ENCODE measurements at regions not wholly inside any gene's neighbourhood (a gene's known extent, or its start where the extent isn't known, plus 50 kb on each side); places are given as distances from the start of the nearest gene placed in this dataset.

- intact Hi-C loops (cut with DNase I, micrococcal nuclease), result no loop called here
- DNase-seq (no peak), ATAC-seq (no peak)
Measured at GRCh38 chr2:236647621-236648020, 78.0 kb downstream of the ACKR3 start.

- DNase-seq (no peak), ATAC-seq (no peak)
- intact Hi-C loops (cut with DNase I, micrococcal nuclease), result no loop called here
Measured at GRCh38 chr2:236653863-236654262, 84.2 kb downstream of the ACKR3 start.

DNA sequence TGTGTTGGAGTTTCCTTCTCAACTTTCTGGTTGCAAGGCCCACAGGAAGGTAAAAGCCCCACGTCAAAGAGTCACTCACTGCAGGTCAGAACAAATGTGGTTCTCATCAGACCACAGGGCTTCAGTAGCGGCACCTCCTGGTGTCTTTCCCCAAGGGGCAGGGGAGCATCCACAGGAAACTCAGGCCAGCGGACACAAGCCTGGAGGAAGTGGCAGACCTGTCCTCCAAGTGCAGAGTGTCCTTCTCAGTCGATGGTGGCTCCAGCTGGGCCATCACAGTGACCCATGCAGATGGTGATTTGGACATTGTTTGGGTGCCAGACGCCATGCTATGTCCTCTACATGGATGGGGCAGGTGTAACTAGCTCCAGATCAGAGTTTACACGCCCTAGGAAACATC is 84.9 kb downstream of the ACKR3 start:
- no peak for ATAC-seq
- DNase-seq, result no peak
- intact Hi-C loops (cut with DNase I, micrococcal nuclease), result no loop called here

DNA sequence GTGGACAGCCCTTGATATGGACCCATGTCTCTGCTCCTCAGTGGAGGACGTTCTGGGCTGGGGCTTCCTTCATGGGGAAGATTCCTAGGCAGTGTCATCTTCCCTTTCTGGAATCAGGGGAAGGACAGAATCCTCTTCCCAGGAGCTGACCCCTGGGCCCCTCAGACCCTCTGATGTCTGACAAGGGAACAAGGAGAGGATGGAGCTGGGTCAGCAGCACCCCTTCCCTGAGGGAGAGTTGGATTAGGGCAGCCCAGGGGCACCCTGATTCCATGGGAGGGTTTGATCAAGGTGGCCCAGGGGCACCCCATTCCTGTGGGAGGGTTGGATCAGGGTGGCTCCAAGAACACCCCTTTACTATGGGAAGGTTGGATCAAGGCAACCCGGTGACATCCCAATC is 86.5 kb downstream of the ACKR3 start:
- DNase-seq, result no peak
- ATAC-seq, result no peak
- intact Hi-C loops (cut with DNase I, micrococcal nuclease), result no loop called here

GRCh38 chr2:236656721-236657120 is 87.1 kb downstream of the ACKR3 start:
- DNase-seq, result no peak
- no peak for ATAC-seq
- intact Hi-C loops (cut with DNase I, micrococcal nuclease), result no loop called here

GRCh38 chr2:236657215-236657614 is 87.6 kb downstream of the ACKR3 start:
- DNase-seq (no peak), ATAC-seq (no peak)
- intact Hi-C loops (cut with DNase I, micrococcal nuclease), result no loop called here

DNA sequence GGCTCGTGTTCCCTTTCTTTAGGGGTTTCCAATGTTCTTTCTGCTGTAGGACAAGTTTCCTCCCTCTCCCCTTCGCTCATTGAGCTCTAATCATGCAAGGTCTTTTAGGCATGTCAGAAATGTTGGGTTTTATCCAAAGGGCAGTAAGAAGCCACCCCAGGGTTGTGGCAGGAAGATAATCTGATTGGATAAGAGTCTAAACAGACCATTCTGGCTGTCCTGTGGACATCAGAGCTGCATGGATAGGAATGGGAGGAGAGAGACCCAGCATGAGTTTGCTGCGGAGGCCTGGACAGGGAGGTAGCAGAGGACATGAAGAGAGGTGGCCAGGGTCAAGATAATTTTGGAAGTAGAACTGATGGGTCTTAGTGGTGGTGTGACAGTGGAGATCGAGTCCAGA is 88.2 kb downstream of the ACKR3 start:
- DNase-seq, result no peak
- ATAC-seq, result no peak
- intact Hi-C loops (cut with DNase I, micrococcal nuclease), result no loop called here

DNA sequence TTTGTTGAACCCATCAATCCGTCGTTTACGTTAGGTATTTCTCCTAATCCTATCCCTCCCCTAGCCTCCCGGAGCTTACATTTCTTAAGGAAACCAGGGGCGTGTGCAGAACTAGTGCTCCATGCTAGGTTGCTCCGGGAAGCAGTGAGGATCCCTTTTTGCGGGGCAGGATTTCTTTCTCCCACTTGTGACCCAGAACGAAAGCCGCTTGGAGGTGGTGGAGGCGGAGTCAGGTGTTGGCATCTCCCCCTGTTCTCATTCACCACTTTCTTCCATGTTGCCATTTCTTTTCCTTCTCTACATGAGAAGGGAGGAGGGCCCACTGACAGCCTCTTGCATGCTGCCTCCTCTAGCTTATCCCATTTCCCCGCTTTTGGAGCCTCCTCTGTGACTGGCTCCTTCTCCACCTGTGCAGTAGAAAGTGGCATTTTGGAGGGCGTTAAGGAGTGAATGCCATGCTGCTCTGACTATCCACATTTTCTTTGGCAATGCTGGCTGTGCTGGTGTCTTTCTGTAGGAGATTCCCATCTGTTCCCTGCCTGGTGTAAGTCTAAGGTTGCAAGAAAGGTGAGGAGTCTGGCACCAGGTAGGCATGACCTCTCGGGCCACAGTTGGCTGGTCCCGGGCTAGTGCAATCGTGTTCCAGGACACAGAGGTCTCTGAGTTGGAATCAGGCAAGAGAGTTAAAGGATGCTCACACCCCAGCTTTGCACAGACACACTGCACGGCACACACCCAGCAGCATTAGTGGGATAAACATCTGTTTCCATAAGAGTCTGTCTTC is 89.5 kb downstream of the ACKR3 start:
- DNase-seq (no peak), ATAC-seq (no peak)
- intact Hi-C loops (cut with DNase I, micrococcal nuclease), result no loop called here

GRCh38 chr2:236659758-236660150 is 90.1 kb downstream of the ACKR3 start:
- DNase-seq, result peak in 1 of 2 donors; percentile 45
- intact Hi-C loops (cut with DNase I, micrococcal nuclease), result no loop called here
- ATAC-seq, result peak; percentile 16

DNA sequence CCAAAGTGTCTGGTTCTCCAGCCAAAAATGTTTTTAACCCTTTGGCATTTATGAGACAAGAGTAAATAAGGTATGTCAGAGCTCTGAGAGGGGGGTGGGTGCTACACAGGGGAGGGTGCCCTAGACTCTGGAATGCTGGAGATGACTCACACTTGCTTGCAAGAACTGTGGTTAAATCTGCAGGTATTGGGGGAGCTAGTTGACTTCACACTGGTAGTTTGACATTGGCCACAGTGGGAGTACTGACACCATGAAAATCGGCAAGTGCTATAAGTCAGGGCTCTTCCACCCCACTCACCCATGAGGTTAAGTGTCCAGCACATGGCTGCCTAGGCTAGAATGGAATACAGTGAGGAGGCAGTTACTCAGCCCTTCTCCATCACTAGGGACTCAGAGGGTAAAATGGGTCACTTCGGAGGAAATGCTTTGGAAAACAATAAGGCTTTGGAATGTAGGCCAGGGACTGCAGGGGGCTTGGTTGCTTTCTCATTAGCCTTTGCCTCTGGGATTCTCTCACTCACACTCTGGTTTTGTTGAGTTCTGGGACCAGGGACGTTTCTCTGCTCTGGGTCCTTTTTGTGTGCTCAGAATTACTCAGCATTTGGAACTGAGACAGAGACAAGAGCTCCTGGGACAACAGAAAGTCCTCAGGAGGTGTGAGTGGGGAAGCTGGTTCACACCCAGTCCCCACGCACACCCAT is 91.6 kb downstream of the ACKR3 start:
- intact Hi-C loops (cut with DNase I, micrococcal nuclease), result no loop called here
- DNase-seq (no peak), ATAC-seq (no peak)

GRCh38 chr2:236661762-236662110 is 92.1 kb downstream of the ACKR3 start:
- no peak for DNase-seq
- ATAC-seq, result no peak
- intact Hi-C loops (cut with DNase I, micrococcal nuclease), result no loop called here

GRCh38 chr2:236662231-236663185 is 92.9 kb downstream of the ACKR3 start:
- no peak for DNase-seq
- intact Hi-C loops (cut with DNase I, micrococcal nuclease), result no loop called here
- no peak for ATAC-seq

DNA sequence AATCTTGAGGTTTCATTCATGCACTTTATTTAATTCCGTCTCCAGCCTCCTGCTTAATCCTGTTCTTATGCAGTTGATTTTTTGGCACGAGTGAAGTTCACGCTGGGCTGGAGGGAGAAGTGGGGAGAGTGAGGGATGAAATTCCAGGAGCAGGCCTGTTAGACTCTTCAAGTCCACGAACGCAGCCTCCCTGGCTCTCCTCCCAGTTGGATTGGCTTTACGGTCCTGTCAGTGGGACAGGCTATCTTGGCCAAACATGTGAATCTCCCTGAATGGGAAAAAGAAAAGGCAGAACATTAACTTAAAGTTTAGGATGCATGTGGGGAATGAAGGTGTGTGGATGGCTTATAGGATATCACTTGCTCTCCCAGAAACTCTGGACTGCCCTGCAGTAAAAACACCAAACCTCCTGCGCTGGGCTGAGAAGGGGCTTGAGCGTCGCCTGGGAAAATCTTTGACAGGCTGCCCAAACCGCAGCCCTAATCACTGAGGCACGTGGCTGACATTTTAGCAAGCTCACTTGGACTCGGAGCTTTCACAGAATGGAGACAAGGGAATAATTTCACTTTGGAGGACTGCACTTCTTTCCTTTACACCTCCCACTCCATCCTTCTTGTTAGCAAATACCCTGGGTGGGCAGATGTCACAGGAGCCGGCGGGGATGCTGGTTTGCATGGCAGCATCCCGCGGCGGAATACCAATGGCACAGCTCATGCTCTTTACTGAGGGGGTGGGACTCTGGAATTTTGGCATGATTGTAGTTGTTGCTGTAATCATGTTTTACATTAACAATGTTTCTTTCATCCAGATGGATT is 93.9 kb downstream of the ACKR3 start:
- intact Hi-C loops (cut with DNase I, micrococcal nuclease), result no loop called here
- no peak for ATAC-seq
- DNase-seq, result peak; percentile 34 to 65

DNA sequence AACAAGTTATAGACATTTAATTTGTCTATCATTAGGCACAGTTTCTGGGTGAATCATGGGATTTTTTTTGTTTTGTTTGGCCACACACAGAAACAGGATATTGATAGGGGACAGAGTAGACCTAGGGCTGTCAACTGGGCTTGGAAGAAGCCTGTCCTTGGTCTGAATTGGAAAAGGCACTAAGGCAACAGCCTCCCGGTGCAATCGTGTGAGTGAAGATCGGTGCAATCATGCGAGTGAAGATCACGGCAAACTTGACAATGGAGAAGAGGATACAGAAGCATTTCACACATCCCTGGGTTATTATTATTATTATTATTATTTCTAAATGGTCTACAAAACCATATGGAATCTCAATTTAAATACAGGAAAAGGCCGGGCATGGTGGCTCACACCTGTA is 94.5 kb downstream of the ACKR3 start:
- ATAC-seq (no peak), DNase-seq (no peak)
- intact Hi-C loops (cut with DNase I, micrococcal nuclease), result no loop called here

- no peak for DNase-seq
- no peak for ATAC-seq
- intact Hi-C loops (cut with DNase I, micrococcal nuclease), result no loop called here
Measured at GRCh38 chr2:236665101-236665500, 95.5 kb downstream of the ACKR3 start.

- no peak for DNase-seq
- no peak for ATAC-seq
- intact Hi-C loops (cut with DNase I, micrococcal nuclease), result no loop called here
Measured at GRCh38 chr2:236665572-236666118, 96.0 kb downstream of the ACKR3 start.

GRCh38 chr2:236666646-236667204 is 97.1 kb downstream of the ACKR3 start:
- ATAC-seq (no peak), DNase-seq (no peak)
- intact Hi-C loops (cut with DNase I, micrococcal nuclease), result no loop called here

GRCh38 chr2:236667526-236667925 is 97.9 kb downstream of the ACKR3 start:
- DNase-seq (no peak), ATAC-seq (no peak)
- intact Hi-C loops (cut with DNase I, micrococcal nuclease), result no loop called here
